HG03521 (cell line): ENCODE measurements at regions not wholly inside any gene's neighbourhood (a gene's known extent, or its start where the extent isn't known, plus 50 kb on each side); places are given as distances from the start of the nearest gene placed in this dataset.

Experiments used
- ATAC-seq: cut with Tn5 transposase; IDR thresholded peaks from one replicate; pipeline ENCODE4 v1.9.1; 2021; ENCODE audit warnings: mild to moderate bottlenecking, moderate library complexity; ENCODE audit not compliant: unreplicated experiment

DNA sequence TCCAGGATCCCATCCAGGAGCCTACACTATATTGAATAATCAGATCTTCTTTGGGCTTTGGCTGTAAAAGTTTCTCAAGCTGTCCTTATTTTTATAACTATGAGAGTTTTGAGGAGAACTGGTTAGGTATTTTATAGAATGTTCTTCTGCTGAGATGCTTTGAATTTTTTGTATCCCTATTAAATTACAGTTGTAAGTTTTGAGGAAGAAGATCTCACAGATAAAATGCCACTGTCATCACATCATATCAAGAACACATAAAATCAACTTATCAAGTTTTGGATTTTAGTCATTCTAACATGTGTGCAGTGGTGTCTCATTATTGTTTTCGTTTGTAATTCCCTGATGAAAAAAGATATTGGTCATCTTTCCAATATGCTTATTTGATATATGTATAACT is 260.2 kb upstream of the COL3A1 start:
- no peak for ATAC-seq

DNA sequence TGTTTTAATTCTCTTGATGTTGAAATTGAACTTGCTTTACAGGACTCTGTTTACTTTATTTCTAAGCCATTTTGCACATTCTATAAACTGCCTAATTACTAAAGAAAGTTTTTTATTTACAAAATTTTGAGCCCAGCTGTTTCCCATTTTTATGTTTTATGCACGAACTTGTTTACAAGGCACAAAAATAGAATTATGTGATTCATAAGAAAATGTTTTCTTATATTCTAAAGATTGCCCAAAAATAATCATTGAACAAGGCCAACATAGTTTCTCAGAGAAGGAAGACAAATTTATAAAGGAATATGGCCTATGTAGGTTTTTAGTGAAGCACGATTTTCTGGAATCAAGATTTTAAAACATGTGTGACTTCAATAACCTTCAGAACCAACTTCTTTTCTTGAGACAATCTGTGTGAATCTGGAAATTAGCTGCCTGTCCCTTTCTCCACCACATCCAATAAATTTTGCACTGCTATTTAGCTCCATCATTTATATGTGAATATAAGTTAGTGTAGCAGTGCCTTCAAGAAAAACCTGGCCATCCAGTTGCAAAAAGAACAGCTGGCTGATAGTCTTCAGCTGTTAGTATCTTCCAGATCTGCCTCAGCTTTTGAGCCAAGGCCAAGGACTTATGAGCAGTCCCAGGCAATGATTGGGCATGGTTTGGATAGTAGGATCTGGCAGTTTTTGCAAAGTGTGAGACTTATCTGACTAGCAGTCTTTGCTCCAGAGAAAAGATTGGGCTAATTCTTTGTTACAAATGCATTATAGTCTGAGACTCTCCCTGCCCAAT is 253.2 kb upstream of the COL3A1 start:
- no peak for ATAC-seq

DNA sequence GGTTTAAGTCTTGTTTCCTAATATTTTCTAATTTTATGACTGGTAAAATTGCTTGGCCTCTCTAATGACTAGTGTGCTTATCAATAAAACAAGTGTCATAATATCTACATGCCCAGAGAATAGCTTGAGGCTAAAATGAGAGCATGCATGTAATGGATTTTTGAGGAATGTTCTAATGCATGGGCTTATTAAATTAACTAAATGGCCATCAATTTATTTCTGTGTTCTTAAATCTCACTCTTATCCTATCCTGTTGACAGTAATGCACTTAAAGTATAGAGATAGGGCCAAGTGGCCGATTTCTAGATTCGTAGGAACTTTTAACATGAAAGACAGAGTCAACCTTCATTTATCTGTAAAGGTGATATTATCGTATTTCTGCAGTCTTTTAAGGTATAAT is 252.4 kb upstream of the COL3A1 start:
- ATAC-seq, result no peak

DNA sequence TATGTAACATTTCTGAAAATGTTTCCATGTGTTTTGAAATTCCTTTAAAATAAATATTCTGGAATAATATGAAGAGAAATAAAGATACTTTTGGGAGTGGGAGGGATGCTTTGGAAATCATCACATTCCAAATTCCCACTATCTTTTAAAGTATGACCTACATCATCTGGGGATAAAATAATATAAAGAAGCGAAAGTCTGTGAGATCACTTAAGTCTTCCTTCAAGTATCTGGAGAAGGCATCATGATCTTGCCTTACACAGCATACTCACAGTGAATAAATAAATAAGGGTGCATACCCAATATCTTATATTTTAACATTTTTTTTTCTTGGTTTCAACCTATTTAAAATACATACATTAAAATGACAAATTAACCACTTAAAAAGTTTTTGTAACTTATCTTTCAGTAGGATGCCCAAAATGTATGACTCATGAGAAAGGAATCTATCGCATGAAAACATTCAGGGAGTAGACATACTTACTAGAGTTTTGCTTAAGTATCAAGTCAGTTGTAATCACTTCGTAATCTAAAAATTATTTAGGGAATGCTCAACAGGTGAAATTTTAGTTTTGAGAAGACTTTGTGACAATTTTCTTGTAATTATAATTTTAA is 248.3 kb upstream of the COL3A1 start:
- no peak for ATAC-seq

DNA sequence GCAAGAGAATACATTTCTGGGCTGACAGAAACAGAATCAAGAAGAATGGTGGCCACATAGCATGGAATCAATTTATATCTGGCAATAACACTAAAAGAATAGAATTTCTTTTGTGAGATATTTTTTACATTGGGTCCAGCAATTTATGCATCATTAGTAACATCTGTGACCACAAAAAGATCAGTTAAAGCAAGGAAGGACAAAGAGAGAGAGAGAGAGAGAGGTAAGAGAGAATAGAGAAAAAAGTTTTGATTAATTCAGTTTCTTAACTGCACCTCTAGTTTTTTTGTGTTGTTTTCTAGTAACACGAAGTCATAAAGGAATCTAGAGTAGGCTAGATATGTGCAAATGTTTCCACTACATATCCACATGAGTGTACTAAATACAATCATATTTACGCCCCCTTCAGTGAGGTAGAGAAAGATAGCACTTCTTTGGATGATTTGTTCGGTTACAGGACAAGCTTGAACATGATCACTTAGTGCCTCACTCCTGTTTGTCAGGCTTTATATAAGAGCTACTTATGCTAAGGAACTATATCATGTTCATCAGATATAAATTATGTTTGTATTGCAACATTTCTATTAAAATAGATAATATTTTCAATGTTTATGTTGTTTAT is 247.4 kb upstream of the COL3A1 start:
- ATAC-seq, result no peak

DNA sequence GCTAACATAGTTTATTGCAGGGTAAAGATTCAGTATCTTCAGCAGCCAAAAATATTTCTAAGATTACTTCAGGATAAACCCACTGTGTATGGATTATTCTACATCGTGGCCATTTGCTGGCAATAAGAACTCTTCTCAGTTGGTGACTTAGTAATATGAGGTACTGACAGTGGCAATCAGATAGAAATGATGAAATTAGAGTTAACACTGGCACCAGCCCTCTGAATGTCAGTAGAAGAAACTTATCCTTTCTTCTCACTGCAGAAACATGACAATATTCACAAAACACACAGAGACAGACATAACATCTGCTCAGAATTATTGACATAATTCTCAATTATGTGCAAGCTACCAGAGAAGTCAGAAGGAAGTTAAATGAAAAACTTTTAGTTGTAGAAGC is 246.3 kb upstream of the COL3A1 start:
- no peak for ATAC-seq

DNA sequence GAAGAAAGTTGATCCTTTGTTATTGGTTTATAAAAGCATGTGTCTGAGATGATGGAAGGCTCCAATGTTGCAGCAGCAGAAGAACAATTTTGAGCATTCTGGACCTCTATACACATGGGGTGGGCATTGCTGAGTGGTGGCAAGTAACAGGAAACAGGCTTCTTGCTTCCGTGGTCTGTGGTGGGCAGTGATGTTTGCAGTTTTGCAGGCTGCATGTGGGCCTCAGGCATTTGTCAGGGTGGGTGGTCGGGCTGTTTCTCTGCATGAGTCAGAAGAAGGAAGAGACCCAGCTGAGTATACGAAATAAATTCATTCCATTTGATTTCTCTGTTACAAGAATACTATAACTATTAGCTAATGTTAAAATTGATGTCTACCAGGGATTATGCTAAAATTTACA is 239.5 kb upstream of the COL3A1 start:
- no peak for ATAC-seq

DNA sequence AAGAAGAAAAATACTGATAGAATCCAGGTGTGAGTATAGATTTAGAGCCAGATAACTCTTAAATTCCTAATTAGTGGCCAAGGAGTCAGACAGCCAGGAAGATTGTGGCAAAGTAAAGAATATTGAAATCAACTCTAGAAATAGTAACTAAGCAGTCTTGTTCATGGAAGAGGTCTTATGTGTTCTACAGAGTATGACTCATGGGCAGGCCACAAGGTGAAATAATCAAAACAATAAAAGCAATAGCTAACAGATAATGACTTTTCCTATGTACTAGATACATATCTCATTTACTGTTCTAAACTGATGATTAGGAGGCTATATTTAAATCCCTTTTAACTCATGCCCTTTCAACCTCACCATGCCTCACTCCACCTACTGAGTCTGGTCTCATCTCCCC is 227.4 kb upstream of the COL3A1 start:
- no peak for ATAC-seq

DNA sequence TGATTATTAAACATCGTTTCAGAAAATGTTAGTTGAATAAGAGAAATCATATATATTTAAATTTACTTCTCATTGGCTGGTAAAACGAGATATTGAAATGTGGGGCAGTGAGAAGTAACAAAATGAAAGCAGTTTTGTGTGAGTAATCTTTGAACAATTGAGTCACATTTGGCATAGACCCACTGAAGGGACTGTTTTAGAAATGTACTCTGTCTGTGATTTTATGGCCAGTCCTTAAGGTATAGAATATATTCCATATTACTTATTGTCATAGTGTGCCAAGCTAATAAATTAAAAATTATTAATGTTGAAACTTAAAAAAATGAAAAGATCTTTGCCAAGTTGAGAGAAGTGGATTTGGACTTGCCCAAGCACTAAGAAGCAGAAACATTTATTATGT is 222.4 kb upstream of the COL3A1 start:
- ATAC-seq, result no peak

DNA sequence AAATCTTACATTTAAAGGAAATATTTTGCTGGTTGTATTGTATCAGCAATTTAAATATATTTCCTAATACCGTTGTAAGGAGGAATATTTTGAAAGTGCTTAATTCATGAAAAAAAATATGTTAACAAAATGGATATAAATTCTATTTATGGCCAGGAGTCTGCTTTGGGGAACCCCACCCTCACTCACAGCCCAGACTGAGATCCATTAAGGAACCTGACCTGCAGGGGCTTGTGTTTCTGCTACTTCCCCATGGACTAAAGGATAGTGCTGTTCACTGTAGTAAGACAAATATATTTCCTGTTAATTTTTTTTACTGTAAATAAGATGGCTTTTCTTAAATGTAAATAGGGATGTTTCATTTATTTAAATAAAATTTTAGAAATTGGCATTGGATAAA is 221.9 kb upstream of the COL3A1 start:
- ATAC-seq, result no peak

DNA sequence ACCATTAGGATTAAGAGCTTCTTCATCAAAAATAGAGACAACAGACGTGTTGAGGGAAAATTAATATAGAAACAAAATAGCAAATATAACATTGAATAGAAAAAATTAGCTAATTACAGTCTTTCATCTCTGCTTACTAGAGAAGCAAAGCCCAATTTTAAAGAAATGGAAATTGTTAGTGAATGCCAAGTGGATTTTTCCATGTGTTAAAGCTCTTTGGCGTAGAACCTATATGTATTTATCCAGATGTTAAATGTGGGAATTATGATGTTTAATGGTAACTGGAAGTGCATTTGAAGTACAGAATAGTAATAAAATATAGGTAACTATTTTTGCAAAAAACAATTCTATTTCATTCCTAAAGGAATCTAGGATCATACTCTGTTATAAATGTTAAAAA is 212.0 kb upstream of the COL3A1 start:
- ATAC-seq, result no peak

DNA sequence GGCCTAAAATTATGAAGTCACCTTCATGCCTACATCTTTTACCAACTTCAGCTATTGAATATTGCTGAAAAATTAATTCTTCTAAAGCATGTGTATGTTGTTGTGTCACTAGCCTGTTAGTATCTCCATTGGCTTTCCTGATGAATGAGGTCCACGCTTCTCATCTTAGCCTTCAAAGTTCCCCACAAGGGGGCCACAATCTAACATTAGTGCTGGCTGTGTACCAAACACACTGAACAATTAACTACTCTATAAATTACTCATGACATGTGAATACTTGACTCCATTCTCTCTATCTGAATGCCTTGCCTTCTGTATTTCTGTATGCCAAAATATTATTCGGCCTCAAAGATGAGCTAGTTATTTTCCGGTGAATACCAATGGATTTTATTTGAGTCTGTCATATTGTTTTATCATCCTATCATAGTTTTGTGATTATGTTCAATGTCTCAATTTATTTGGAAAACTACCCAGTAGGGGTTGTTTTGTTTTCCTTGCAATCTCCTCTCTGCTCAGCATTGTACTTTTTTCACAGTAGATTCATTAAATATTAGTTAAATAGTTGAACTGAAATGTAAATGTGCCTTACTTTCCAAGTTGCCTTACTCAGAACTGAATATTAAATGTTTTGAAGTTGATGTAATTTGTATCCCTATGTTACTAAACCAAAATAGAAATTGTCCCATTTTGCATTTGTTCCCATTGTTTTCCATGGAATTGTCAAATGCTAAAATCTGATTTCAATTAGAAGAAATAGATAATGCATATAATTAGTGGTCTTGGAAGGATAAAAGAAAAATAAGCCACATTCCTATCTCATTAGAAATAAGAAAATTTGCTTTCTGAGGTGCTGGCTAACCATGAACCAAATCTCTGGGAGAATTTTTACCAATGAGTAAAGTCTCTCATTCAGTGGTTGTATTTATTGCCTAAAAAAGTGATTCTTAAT is 208.4 kb upstream of the COL3A1 start:
- ATAC-seq, result no peak

DNA sequence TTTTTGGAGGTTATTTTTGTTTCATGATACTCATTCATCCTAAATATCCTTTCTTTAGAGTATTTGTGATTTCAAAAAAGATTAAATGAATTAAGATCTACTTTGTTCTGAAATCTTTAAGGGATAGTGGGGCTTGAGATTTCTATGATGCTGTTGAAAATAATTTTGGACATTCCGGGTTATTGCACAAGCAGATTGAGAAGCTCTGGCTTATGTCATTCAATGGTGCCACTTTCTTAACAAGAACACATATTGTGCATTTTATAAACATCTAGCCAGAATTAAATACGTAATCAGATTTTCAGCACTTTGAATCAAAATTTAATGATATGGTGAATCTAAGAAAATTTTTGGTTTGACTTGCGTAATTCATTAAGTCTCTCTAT is 207.7 kb upstream of the COL3A1 start:
- no peak for ATAC-seq

DNA sequence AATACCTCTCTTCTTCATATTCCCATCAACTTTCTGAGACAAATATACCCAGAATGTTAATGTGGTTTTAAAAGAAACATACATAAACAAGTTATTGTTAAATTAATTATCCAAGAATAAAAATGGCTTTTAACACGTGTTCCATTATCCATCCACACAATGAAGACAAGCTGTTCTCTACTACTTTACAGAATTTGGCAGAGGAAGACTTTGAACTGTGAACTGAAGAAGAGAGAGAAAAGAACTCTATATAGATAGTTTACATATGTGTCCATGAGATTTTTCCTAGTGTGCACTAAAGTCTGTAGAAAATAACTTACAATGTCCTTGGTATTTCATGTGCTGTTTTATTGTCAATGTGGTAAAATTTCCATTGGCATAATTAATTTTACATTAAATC is 207.0 kb upstream of the COL3A1 start:
- no peak for ATAC-seq

DNA sequence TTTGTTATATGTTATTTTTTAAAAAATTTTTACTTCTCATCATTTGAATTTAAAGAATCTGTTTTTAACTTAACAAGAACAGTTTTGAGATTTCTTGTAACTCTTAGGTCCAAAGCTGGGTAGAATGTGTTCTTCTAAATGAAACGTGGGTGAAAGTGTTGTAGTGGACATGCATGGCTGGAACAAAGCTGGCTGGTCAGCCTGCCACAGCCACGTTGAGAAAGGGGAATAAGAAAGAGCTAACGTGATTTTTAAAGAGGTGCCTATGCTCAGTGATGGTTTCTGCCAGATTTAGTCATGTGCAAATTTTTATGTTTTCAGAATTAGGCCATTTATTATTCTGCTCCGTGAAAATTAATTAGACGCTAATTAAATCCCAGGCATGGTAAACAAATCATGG is 203.9 kb upstream of the COL3A1 start:
- ATAC-seq, result no peak

DNA sequence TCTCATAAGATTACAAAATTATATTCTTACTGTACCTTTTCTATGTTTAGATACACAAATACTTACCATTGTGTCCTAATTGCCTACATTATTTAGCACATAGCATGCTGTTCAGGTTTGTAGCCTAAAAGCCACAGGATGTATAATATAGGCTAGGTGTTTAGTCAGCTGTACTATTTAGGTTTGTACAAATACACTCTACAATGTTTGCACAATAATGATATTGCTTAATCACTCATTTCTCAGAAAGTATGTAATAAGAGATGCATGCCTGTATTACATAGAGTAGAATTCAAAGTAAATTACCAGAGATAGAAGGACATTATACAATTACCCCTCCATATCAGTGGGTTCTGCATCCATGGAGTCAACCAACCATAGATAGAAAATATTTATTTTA is 201.1 kb upstream of the COL3A1 start:
- ATAC-seq, result no peak

DNA sequence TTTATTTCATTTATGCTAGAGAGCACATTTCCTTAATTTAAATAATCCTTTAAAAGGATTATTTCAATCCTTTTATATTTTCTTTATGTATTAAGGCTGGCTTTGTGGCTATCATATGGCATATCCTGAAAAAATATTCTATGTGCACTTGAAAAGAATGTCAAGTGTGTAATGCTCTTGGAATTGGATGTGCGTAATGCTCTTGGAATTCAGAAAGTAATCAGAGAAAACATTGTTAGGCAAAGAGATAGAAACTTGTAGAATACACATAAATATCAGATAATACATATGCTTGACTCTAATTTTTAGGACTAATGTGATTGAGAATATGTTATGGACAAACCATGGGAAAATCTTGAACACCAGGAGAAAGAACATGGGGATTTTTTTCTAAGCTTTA is 197.5 kb upstream of the COL3A1 start:
- no peak for ATAC-seq

DNA sequence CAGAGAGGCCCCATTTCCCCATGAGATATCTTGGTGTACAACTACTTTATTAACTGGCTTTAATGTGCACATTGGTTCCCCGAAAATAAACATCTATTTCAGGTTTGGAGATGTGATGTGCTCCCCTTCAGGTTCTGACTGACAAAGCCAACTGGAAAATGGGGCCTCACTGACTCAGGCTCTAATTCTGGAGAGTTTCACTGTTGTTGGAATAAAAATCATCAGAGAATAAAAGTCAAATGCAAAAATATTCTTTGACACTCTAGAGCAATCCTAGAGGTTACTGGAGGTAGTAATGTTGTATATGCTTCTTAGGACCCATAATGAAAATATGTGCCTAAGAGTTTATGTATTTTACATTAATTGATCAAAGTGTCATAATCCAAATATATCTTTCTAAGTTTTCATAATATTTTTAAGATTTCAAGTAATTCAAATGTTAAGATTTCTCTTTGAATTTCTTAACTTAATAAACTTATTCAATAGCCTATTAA is 189.9 kb upstream of the COL3A1 start:
- no peak for ATAC-seq

DNA sequence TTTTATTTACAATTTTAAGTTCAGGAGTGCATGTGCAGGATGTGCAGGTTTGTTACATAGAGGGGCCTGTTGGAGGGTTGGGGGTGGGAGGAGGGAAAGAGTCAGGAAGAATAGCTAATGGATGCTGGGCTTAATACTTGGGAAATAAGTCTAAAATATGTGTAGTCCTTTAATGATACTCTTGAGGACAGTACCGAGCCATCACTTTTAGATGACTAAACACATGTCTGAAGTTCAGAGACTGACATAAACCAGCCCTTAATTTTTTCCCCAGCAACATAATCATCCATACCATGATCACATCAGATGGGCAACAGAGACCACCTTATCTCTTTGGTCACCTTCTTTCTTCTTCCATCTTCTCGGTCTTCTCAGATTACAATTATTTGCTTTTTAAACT is 189.1 kb upstream of the COL3A1 start:
- no peak for ATAC-seq

DNA sequence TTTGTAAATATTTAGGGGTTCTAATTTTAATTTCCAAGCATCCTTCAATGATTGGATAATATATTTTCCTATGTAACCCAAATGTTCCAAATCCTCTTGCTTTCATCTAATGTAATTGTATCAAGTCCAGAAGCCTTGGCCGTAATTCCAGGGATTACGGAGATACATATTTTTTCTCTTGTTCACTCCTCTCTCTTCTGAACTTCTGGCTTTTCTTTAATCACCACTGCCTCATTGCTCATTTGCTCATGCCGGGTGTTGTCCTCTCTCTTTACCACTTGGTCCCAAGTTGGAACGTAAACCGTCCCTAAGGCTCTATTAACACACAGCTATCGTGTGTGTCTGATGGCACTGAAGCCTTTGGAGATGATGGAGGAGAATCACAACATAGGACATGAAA is 188.7 kb upstream of the COL3A1 start:
- no peak for ATAC-seq

DNA sequence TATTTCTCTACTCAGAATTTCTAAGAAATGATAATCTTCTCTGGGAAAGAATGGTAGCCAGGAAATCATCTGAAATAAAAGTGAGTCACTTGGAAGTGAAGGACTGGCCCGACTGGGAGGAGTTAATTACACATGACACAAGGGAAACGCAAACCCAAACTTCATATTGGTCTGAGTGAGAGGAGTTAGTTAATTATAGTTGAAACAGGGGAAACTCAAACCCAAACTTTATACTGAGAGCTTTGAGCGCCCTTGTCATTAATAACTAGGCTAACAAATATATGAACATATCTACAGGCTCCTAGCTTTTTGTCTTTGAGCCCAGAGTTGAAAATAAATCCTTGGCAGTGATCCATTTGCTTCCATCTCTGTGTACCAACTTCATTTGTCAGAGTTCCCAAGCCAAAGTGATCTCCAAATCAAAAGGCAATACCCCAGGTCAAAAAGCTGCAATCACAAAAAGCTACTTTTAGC is 187.8 kb upstream of the COL3A1 start:
- no peak for ATAC-seq
